ENCODE measurements at regions not wholly inside any gene's neighbourhood (a gene's known extent, or its start where the extent isn't known, plus 50 kb on each side); places are given as distances from the start of the nearest gene placed in this dataset.
"Not testable (repeated sequence)": the region's sequence is repeated elsewhere in the genome, so short reads cannot be mapped to it uniquely, and the experiment has no call there.

- no peak for DNase-seq
Observed at GRCh38 chr3:83251490-83251889, 1490.0 kb upstream of the GBE1 start.

- DNase-seq = no peak
Observed at GRCh38 chr3:83250613-83251012, 1489.2 kb upstream of the GBE1 start.

GRCh38 chr3:83248454-83248853 is 1487.0 kb upstream of the GBE1 start:
- DNase-seq = no peak

DNA sequence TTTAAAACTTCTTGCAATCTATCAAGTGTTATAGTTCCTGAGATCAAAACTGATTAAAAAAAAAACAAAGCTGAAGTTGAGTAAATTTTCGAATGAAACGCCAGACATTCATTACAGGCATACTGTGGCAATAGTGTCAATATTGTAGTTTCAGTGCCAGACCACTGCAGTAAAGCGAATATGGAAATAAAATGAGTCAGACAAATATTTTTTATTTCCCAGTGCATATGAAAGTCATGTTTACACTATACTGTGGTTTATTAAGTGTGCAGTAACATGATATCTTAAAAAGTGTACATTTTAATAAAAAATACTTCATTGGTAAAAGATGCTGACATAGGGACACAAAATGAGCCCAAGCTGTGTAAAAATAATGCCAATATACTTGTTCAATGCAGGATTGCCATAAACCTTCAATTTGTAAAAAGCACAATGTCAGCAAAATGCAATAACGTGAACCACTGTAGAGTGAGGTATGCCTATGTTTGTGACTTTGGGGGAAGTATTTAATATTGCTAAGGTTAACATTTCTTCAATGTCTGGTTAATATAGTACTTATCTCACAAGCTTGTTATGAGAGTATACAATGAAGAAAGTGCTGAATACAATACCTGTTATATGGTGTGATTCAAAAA is 1473.9 kb upstream of the GBE1 start:
- DNase-seq = no peak

GRCh38 chr3:83233715-83234114 is 1472.3 kb upstream of the GBE1 start:
- no peak for DNase-seq

DNA sequence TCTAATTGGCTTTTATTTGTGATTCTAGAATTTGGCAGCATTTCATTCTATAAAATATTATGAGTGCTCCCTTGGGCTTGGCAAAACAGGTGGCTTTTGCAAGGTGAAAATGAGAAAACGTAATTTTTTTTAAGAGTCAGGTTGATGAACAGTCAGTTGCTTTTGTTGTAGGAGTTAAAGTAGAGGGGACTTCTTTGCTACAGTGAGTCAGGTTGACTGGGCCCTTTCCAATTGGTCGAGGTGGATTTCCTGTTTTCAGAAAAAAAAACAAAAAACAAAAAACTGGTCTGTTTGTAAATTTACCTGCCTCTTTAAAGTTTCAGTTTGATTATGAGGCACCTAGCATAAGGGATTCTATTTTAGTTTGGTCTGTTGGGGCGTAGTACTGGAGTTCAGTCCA is 1469.4 kb upstream of the GBE1 start:
- no peak for DNase-seq

- no peak for DNase-seq
Observed at GRCh38 chr3:83230376-83230775, 1468.9 kb upstream of the GBE1 start.

DNA sequence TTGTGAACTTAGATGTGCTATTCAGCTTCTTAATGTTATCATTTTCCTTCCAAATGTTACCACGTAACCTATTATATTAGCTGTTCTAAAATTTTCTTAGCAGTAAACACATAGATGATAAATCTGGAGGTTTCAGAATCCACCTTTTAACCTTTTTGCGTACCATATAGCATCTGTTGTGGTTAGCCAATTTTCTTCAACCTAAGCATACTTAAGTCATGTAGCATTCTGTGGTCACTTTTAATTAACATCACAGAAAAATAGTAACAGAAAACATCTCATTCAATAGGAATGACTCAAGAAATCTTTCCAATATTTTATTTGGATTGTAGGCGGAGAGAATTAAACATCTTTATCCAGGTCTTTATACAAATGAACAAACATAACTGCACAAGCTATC is 1465.3 kb upstream of the GBE1 start:
- no peak for DNase-seq

DNA sequence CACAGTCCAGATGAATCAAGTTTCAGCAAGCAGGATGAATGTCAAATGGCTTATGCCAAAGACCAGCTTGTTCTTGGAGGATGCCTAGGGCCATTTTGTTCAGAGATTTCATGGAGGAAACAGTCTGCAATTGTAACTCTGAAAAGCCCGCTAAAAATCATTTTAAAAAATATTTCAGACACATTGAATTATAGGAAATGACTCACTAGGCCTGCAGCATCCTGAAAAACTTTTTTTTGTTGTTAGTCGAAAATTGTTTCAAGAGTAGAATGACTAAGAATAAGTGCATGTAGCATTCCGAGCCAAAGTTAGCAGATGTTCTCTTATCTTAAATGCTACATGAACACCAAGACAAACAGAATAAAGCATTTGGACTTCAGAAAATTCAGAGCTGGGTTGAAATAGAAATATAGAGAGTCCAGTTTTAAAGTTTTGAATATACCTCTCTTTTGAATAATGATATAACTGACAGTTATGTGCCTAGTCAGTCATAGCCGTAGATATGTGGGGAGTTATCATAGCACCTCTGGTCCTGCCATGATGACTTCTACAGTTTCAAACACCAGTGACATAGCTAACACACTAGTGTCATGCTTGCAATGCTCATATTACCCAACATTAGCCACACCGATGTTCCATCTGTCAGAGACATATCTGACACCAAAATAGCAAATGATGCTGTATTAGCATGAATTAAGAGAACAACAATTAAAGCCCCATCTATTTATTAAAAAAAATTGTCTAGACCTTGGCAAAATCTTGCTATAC is 1462.8 kb upstream of the GBE1 start:
- DNase-seq = no peak

DNA sequence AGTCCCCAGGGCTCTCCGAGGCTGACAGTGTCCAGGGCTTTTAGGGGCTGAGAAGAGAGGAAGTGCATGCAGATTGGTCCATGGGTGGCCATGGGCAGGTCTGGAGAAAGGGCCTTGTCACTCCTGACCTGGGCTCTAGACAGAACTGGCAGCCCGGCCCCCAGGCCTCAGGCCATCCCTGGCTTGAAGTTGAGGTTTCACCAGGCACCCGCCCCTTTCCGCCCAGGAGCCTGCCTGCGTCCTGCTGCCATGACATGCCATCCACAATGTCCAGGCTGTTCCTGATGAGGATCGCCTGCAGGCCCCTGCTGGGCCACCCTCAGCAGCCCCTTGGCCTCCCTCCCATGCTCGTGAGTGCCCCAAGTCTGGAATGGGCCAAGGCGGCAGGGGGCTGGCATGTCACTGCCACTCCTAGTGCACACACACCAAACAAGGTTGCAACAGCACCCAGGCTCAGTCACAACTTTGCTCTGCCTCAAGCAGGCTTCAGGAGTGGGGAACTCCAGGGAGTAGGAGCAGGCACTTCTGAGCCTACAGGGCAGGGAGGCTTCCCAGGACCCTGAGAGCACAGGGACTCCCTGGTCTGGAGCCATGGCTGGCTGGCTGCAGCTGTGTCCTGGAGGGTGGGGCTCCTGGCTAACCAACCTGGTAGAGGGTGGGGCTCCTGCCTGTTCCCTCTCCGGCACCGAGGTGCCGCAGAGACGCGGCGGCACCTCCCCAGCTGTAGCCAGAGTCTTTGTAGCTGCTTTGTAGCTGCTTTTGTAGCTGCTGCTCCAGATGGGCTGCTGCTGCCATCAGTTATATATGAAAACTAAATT is 1457.1 kb upstream of the GBE1 start:
- no peak for DNase-seq

GRCh38 chr3:83217595-83218118 is 1456.2 kb upstream of the GBE1 start:
- DNase-seq = not testable (repeated sequence)

GRCh38 chr3:83216919-83217594 is 1455.6 kb upstream of the GBE1 start:
- DNase-seq = no peak

DNA sequence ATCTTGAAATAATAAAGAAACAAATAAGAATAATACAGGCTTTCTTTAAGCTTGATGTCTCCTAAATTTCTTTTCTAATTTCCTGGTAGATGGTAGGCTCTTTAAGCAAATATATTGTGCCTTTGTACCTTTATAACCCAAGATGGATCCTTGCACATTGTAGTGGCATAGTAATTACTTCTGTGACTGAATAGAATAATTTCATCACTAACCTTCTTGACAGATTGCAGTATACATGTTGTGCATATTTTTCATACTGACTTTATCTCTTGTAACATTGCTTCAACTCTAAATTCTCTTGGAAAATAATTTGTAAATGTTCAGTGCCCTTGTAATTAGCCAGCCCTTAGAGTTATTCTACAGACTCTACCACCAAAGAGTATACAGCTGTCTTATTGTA is 1433.8 kb upstream of the GBE1 start:
- no peak for DNase-seq

DNA sequence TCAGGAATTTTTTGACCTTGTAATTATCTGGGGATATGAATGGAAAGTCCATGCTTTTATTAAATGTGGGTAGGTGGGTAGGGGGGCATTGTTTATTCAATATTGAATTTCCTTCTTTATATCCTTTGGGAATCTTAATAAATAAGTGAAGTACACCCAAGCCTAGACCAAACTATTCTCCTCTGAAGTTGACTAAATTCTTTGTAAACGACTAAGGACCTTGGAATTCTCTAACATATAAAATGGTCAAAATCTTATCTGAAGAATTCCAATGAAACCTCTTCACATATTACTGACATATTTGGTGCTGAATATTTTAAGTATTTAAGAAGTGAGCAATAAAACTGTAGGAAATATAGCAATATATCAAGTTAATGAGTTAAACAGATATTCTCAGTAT is 1432.1 kb upstream of the GBE1 start:
- no peak for DNase-seq

- no peak for DNase-seq
Observed at GRCh38 chr3:83189634-83190033, 1428.2 kb upstream of the GBE1 start.

- no peak for DNase-seq
Observed at GRCh38 chr3:83169473-83169872, 1408.0 kb upstream of the GBE1 start.

- DNase-seq = no peak
Observed at GRCh38 chr3:83150896-83151295, 1389.5 kb upstream of the GBE1 start.

GRCh38 chr3:83140983-83141382 is 1379.5 kb upstream of the GBE1 start:
- no peak for DNase-seq

- no peak for DNase-seq
Observed at GRCh38 chr3:83131236-83131635, 1369.8 kb upstream of the GBE1 start.

- DNase-seq = no peak
Observed at GRCh38 chr3:83122774-83123350, 1361.4 kb upstream of the GBE1 start.

DNA sequence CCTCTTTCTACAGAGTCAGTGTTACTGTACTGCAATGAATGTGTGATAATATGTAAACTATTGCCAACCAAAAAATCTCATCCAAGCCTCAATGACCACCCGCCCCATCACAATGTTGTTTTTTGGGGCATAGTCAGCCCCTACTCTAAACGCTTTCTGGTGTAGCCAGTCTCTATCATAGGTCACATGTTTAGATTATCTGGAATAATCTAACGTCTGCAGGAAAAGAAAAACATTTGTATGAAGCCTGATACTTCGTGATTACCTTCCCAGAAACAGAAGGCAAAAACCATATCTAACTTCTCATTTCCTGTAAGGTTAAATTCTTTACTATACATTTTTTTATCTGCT is 1331.8 kb upstream of the GBE1 start:
- no peak for DNase-seq

DNA sequence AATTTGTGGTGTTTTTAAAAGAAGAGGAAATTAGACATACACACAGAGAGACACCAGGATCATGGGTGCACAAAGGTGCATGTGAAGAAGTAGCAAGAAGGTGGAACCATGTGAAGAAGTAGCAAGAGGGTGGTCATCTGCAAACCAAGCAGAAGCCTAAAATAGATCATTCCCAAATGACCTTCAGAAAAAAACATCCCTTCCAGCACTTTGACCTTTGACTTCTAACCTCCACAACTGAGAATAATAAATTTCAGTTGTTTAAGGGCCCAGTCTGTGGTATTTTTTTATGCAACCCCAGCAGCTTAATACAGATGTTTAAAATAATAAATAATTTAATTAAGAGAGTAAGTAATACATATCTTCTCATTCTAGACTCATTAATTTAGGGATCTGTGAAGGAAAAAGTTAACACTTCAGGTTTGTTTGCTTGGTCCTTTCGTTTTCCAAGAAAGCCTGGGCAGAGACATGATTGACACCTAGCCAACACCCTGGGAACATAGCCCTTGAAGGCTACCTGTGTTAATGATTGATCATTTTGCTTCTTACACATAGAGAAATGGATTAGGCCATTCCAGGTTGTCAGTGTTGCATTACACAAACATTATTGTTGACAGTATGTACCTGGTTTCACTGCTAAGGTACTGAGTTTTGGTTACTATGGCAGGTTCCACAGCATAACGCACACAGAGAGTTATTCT is 1331.2 kb upstream of the GBE1 start:
- DNase-seq = no peak

Data from activated CD4-positive, alpha-beta T cell treated with anti-CD3 and anti-CD28 coated beads for 48 hours (primary cell).